Common myeloid progenitor, CD34-positive (primary cell): ENCODE measurements at regions not wholly inside any gene's neighbourhood (a gene's known extent, or its start where the extent isn't known, plus 50 kb on each side); places are given as distances from the start of the nearest gene placed in this dataset.

Experiments
- CTCF ChIA-PET: fragments of 350-600 bp; sonication (Branson Sonifier 250); formaldehyde crosslinking; loops from one replicate; lab custom pipeline; 2021; ENCODE audit warnings: antibody characterized with exemption; lab: Charles Lee
- POLR2A ChIA-PET: fragments of 350-600 bp; sonication (Branson Sonifier 250); formaldehyde crosslinking; loops from one replicate; lab custom pipeline; 2021; ENCODE audit warnings: antibody characterized with exemption; lab: Charles Lee
- DNase-seq, 3 donors: peaks; one replicate each; pipeline versions ENCODE4 v3.0.0 to v3.0.0-alpha.2; 2013
- H3K27ac ChIP-seq, 2 experiments: 1 replicate in 1 of 2; 2 replicates in 1 of 2; pipeline ENCODE4 v1.7.0; 2013; ENCODE audit warnings: inconsistent platforms in 2 of 2, low read length in 2 of 2, mild to moderate bottlenecking in 2 of 2, low read depth in 1 of 2, moderate library complexity in 1 of 2; ENCODE audit not compliant: severe bottlenecking in 2 of 2, insufficient read depth in 1 of 2, poor library complexity in 1 of 2
- H3K27me3 ChIP-seq, 5 experiments: replicated peaks in 2 of 5; 1 replicate in 3 of 5; 2 replicates in 2 of 5; pipeline versions ENCODE4 v1.6.1 to v1.7.0; 2013; ENCODE audit warnings: low read length in 4 of 5, mild to moderate bottlenecking in 2 of 5, moderate library complexity in 2 of 5, inconsistent platforms in 1 of 5; ENCODE audit not compliant: insufficient read depth in 5 of 5, control insufficient read depth in 4 of 5
- H3K36me3 ChIP-seq, 4 experiments: 1 replicate in 2 of 4; 2 replicates in 2 of 4; pipeline versions ENCODE4 v1.6.1 to v1.7.0; 2013; ENCODE audit warnings: low read length in 3 of 4, control low read depth in 1 of 4, mild to moderate bottlenecking in 1 of 4; ENCODE audit not compliant: control insufficient read depth in 4 of 4, insufficient read depth in 4 of 4
- H3K4me1 ChIP-seq, 4 experiments: 1 replicate in 3 of 4; 2 replicates in 1 of 4; pipeline versions ENCODE4 v1.6.1 to v1.7.1; 2013; ENCODE audit warnings: low read length in 3 of 4, mild to moderate bottlenecking in 3 of 4, control low read depth in 1 of 4, inconsistent platforms in 1 of 4, moderate library complexity in 1 of 4; ENCODE audit not compliant: control insufficient read depth in 4 of 4, insufficient read depth in 4 of 4; ENCODE audit errors: control extremely low read depth in 1 of 4
- H3K4me3 ChIP-seq, 7 experiments: 1 replicate in 4 of 7; 2 replicates in 3 of 7; pipeline versions ENCODE4 v1.5.1 to v1.7.0; 2013; ENCODE audit warnings: mild to moderate bottlenecking in 7 of 7, low read length in 6 of 7, moderate library complexity in 6 of 7, inconsistent platforms in 2 of 7, low read depth in 2 of 7, control low read depth in 1 of 7; ENCODE audit not compliant: insufficient read depth in 4 of 7, control insufficient read depth in 1 of 7; ENCODE audit errors: extremely low read depth in 1 of 7
- H3K9me3 ChIP-seq, 5 experiments: 1 replicate in 4 of 5; 2 replicates in 1 of 5; pipeline versions ENCODE4 v1.6.1 to v1.7.1; 2013; ENCODE audit warnings: low read length in 4 of 5, mild to moderate bottlenecking in 2 of 5, inconsistent platforms in 1 of 5, low read depth in 1 of 5, moderate library complexity in 1 of 5; ENCODE audit not compliant: control insufficient read depth in 4 of 5, insufficient read depth in 2 of 5; ENCODE audit errors: control extremely low read depth in 1 of 5
- WGBS: methylation state at CpG from one replicate; pipeline ENCODE4 v1.1.5; 2013; ENCODE audit not compliant: insufficient coverage; 5-methylcytosine and 5-hydroxymethylcytosine counted together

DNA sequence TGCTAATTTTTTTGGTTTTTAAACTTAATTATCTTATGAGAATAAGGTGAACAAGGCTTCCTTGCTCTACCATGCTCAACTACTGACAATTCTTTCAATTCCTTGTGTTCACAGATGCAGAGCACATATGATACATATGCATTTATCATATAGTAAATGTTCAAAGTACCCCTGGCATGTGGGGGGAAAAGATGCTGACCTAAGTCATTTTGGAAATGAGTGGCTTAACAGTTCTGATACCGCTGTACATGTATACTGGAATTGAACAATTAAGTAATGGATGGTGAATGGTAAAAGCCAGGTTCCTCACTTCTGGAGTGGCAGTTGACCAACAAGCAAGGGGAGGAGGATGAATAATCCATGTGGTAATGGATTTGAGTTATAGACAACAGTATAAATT, 149.6 kb downstream of the NAF1 start:
- POLR2A ChIA-PET: no interaction called here
- CTCF ChIA-PET: no interaction called here
- Histone ChIP-seq H3K27me3 (no peaks in the 10 kb centered on the region), H3K27ac (no peak overlapping the region), H3K4me1 (no peaks in the 10 kb centered on the region), H3K9me3 (no peaks in the 10 kb centered on the region), H3K36me3 (no peaks in the 10 kb centered on the region), H3K4me3 (no peak overlapping the region)
- no peak for DNase-seq
- 86% methylated on average over 1 of the region's 1 CpG for WGBS

DNA sequence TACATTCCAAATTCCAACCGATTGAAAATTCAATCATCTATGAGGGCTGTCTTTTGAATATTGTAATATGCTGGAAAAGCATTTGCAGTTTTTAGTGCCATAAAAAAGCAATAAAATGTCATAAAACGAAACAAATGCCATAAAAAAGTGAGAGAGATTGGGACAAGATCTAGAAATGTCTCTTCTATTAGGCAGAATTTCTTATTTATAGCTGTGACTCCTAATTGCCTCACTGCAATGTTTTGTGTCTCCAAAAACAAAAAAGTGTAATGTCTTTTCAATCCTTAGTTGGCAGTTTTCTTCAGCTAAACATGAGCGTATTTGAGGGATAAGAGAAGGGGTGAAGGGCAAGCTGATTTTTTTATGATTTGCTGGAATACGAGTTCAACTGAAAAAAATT, 153.9 kb downstream of the NAF1 start:
- 83% methylated on average over 1 of the region's 4 CpGs for WGBS
- CTCF ChIA-PET: no interaction called here

DNA sequence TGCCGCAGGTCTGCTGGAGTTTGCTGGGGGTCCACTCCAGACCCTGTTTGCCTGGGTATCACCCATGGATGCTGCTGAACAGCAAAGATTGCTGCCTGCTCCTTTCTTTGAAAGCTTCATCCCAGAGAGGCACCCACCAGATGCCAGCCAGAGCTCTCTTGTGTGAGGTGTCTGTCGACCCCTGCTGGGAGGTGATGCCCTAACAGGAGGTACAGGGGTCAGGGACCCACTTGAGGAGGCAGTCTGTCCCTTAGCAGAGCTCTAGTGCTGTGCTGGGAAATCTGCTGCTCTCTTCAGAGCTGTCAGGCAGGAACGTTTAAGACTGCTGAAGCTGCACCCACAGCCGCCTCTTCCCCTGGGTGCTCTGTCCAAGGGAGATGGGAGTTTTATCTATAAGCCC, 162.7 kb downstream of the NAF1 start:
- no peak for DNase-seq
- WGBS: 83% methylated on average over 4 of the region's 4 CpGs
- no peak overlapping the region for H3K27ac ChIP-seq
- no peaks in the 10 kb centered on the region for H3K4me1 ChIP-seq
- H3K27me3 ChIP-seq: no peaks in the 10 kb centered on the region
- CTCF ChIA-PET: no interaction called here
- POLR2A ChIA-PET: no interaction called here
- no peaks in the 10 kb centered on the region for H3K36me3 ChIP-seq
- H3K4me3 ChIP-seq: no peak overlapping the region
- H3K9me3 ChIP-seq: peaks cover 0 to 7% (median 0%) of the 10 kb centered on the region in 5 experiments

More for the DNA sequence above, 153.9 kb downstream of the NAF1 start:
- no peaks in the 10 kb centered on the region for H3K36me3 ChIP-seq
- POLR2A ChIA-PET: no interaction called here
- DNase-seq: no peak
- no peak overlapping the region for H3K4me3 ChIP-seq
- H3K27ac ChIP-seq: no peak overlapping the region
- H3K9me3 ChIP-seq: no peaks in the 10 kb centered on the region
- H3K4me1 ChIP-seq: no peaks in the 10 kb centered on the region
- no peaks in the 10 kb centered on the region for H3K27me3 ChIP-seq

DNA sequence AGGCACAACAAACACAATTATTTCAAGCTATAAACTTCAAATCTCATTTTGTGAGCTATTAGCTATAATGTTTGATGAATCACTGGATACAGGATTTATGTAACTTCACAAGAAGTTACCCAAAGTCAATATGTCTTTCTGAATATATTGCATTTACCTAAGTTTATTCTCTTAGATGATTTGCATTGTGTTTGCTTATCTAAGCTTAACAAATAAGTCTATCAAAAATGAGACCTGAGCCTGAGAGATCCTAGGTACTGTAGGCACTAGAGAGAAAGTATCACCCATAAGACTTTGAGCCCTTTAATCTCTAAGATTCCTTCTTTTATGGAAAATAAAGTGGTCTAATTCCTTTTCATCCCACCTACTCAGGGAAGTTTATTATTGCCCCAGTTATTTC, 178.2 kb downstream of the NAF1 start:
- H3K4me1 ChIP-seq: no peaks in the 10 kb centered on the region
- H3K27ac ChIP-seq: no peak overlapping the region
- no peaks in the 10 kb centered on the region for H3K36me3 ChIP-seq
- no peak overlapping the region for H3K4me3 ChIP-seq
- no peaks in the 10 kb centered on the region for H3K27me3 ChIP-seq
- POLR2A ChIA-PET: no interaction called here
- CTCF ChIA-PET: no interaction called here
- DNase-seq: no peak
- H3K9me3 ChIP-seq: no peaks in the 10 kb centered on the region

DNA sequence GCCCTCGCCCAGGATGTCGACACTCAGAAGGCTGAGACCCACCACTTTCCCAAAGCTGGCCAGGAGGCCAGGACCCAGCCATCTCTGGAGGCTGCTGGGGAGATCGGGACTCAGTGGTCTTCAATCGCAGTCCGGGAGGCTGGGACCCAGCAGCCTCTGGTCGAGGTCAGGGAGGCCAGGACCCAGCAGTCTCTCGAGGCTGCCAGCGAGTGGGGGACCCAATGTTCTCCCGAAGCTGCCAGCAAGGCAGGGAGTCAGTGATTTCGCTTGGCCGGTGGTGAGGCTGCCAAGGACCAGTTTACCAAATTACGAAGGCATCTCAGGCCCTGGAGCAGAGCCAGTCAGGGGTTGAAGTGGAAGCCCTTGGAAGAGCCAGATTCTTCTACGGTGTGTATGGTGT, 181.6 kb downstream of the NAF1 start:
- 90% methylated on average over 12 of the region's 13 CpGs for WGBS
- no peak for DNase-seq
- ChIA-PET POLR2A (no interaction called here), CTCF (no interaction called here)
- Histone ChIP-seq H3K27ac (no peak overlapping the region), H3K4me1 (no peaks in the 10 kb centered on the region), H3K27me3 (no peaks in the 10 kb centered on the region), H3K4me3 (no peak overlapping the region), H3K36me3 (no peaks in the 10 kb centered on the region), H3K9me3 (no peaks in the 10 kb centered on the region)

DNA sequence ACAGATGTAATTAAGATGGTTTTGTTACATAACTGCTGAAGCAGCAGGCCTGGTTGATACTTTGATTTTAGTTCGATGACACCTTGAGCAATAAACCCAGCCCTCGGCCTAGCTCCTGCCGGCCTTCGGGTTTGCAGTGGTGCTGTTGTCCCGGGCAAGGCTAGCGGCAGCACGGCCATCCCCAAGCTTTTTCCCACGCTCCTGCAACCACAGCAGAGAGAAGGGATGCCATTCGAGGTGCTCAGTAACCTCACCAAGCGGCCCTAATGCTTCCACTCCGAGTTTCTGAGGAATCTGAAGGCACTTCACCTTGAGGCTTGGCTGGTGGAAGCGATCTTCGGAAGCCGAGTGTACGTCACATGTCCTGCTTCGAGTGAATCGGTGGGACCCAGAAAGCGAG, 182.1 kb downstream of the NAF1 start:
- CTCF ChIA-PET: no interaction called here

DNA sequence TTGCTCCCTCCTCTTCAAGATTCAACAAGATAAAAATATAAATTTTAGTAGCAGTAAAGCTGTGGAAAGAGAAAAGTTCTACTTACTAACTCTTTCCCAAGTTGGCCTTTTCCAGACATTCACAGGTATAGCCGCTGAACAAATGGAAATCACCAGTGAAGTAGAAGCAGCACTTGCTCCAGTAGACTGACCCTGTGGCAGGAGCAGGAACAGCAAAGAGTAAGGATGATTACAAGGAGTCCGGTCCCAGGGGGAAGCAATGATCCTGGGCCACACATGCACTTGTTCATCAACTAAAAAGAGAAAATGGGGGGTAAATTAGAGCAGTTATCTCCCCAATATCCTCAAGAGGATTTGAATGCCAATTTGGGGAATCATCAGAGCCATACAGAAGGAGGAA, 184.9 kb downstream of the NAF1 start:
- H3K4me3 ChIP-seq: no peak overlapping the region
- no peaks in the 10 kb centered on the region for H3K36me3 ChIP-seq
- no peak overlapping the region for H3K27ac ChIP-seq
- H3K27me3 ChIP-seq: no peaks in the 10 kb centered on the region
- no peak for DNase-seq
- WGBS: 77% methylated on average over 2 of the region's 2 CpGs
- H3K9me3 ChIP-seq: no peaks in the 10 kb centered on the region
- no peaks in the 10 kb centered on the region for H3K4me1 ChIP-seq
- ChIA-PET POLR2A (no interaction called here), CTCF (no interaction called here)

More for the DNA sequence above, 182.1 kb downstream of the NAF1 start:
- Histone ChIP-seq H3K27ac (no peak overlapping the region), H3K27me3 (no peaks in the 10 kb centered on the region), H3K4me1 (no peaks in the 10 kb centered on the region), H3K4me3 (no peak overlapping the region), H3K9me3 (no peaks in the 10 kb centered on the region), H3K36me3 (no peaks in the 10 kb centered on the region)
- POLR2A ChIA-PET: no interaction called here
- 84% methylated on average over 18 of the region's 18 CpGs for WGBS
- no peak for DNase-seq
